Peyer's patch (tissue), 4 donors: ENCODE measurements at regions not wholly inside any gene's neighbourhood (a gene's known extent, or its start where the extent isn't known, plus 50 kb on each side); places are given as distances from the start of the nearest gene placed in this dataset.

ENCODE experiments used
- CTCF ChIP-seq, 6 experiments: fragments of 450-650 bp in 4 of 6; fragments of 200-600 bp in 2 of 6; sonication (generic) in 1 of 6; IDR thresholded peaks; one replicate each; pipeline ENCODE4 v1.5.1; 2017 to 2019; ENCODE audit warnings: antibody characterized with exemption in 6 of 6, mild to moderate bottlenecking in 3 of 6, moderate library complexity in 1 of 6
- POLR2A ChIP-seq, 2 donors: fragments of 450-650 bp; IDR thresholded peaks; one replicate each; pipeline ENCODE4 v1.5.1; 2017; ENCODE audit warnings: antibody characterized with exemption in 2 of 2, mild to moderate bottlenecking in 2 of 2, moderate library complexity in 2 of 2

- TF ChIP-seq CTCF (IDR thresholded peaks at IDR 0.05) = no peak
- TF ChIP-seq POLR2A (IDR thresholded peaks at IDR 0.05) = no peak
These were observed 325.9 kb downstream of the KLF12 start for GRCh38 chr13:73808318-73808717.
